ENCODE measurements at regions not wholly inside any gene's neighbourhood (a gene's known extent, or its start where the extent isn't known, plus 50 kb on each side); places are given as distances from the start of the nearest gene placed in this dataset.

DNA sequence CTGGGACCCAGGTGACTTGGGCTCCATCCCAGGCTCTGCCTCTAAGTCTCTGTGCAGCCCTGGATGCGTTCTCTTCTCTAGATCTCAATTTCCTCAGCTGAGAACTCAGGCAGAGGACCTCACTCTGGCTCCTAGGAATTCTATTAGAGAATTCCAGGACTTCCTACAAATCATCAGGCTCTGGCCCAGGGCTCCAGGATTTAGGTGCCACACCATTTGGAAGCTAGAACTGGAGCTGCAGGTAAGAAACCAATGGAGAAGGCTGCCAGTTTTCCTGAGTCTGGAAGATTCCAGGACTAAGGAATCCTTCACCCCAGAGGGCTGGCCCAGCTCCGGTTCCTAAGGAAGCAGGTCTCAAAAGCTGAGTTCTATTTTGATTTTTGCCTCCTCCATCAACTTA, 189.8 kb upstream of the CDH5 start:
- Histone ChIP-seq H3K27ac (ENCODE audit: low read depth, low read length) (no peak overlapping the region), H3K79me2 (ENCODE audit: insufficient read depth, low read length) (no peaks in the 10 kb centered on the region), H3K27me3 (ENCODE audit: insufficient read depth, low read length) (no peaks in the 10 kb centered on the region), H3K9me3 (ENCODE audit: insufficient read depth, low read depth, low read length) (no peaks in the 10 kb centered on the region), H3K9ac (ENCODE audit: low read length) (no peak overlapping the region), H4K20me1 (ENCODE audit: insufficient read depth, low read length) (no peaks in the 10 kb centered on the region), H3K4me1 (ENCODE audit: insufficient read depth, low read length) (no peaks in the 10 kb centered on the region), H3K4me2 (ENCODE audit: low read length) (no peak overlapping the region), H3K36me3 (ENCODE audit: insufficient read depth, low read length) (no peaks in the 10 kb centered on the region), H3K4me3 (ENCODE audit: insufficient read depth, low read depth, low read length) (no peak overlapping the region), H2AFZ (ENCODE audit: low read depth, low read length) (no peak overlapping the region)
- FAIRE-seq: no peak
- no peak for TF ChIP-seq CTCF (IDR thresholded peaks at IDR 0.05; ENCODE audit: insufficient read depth, low read depth, low read length)
- no peak for TF ChIP-seq EZH2 (IDR thresholded peaks at IDR 0.05; ENCODE audit: insufficient read depth, low read length)
- H3K27me3 Mint-ChIP-seq (ENCODE audit: low read depth, unreplicated experiment): peaks cover 23% of the 10 kb centered on the region
- no peaks in the 10 kb centered on the region for H3K36me3 Mint-ChIP-seq (ENCODE audit: low read depth, unreplicated experiment)
- H3K27ac Mint-ChIP-seq (ENCODE audit: unreplicated experiment): no peak overlapping the region
- H3K4me1 Mint-ChIP-seq (ENCODE audit: low read depth, unreplicated experiment): no peaks in the 10 kb centered on the region
- H3K9me3 Mint-ChIP-seq (ENCODE audit: unreplicated experiment): peaks cover 4% of the 10 kb centered on the region
- no peak overlapping the region for H3K4me3 Mint-ChIP-seq (ENCODE audit: unreplicated experiment)
- no peak for DNase-seq (ENCODE audit: low read depth)

- Histone ChIP-seq H3K4me3 (ENCODE audit: insufficient read depth, low read depth, low read length) (no peak overlapping the region), H3K4me1 (ENCODE audit: insufficient read depth, low read length) (no peaks in the 10 kb centered on the region), H2AFZ (ENCODE audit: low read depth, low read length) (no peak overlapping the region), H3K79me2 (ENCODE audit: insufficient read depth, low read length) (no peaks in the 10 kb centered on the region), H3K27ac (ENCODE audit: low read depth, low read length) (no peak overlapping the region), H3K27me3 (ENCODE audit: insufficient read depth, low read length) (no peaks in the 10 kb centered on the region), H3K36me3 (ENCODE audit: insufficient read depth, low read length) (no peaks in the 10 kb centered on the region), H3K9me3 (ENCODE audit: insufficient read depth, low read depth, low read length) (no peaks in the 10 kb centered on the region), H3K4me2 (ENCODE audit: low read length) (no peak overlapping the region), H4K20me1 (ENCODE audit: insufficient read depth, low read length) (no peaks in the 10 kb centered on the region), H3K9ac (ENCODE audit: low read length) (no peak overlapping the region)
- no peak overlapping the region for H3K27ac Mint-ChIP-seq (ENCODE audit: unreplicated experiment)
- FAIRE-seq (no peak), DNase-seq (ENCODE audit: low read depth) (no peak)
- H3K9me3 Mint-ChIP-seq (ENCODE audit: unreplicated experiment): peaks cover 4% of the 10 kb centered on the region
- H3K4me1 Mint-ChIP-seq (ENCODE audit: low read depth, unreplicated experiment): no peaks in the 10 kb centered on the region
- H3K36me3 Mint-ChIP-seq (ENCODE audit: low read depth, unreplicated experiment): no peaks in the 10 kb centered on the region
- H3K27me3 Mint-ChIP-seq (ENCODE audit: low read depth, unreplicated experiment): peaks cover 23% of the 10 kb centered on the region
- no peak for TF ChIP-seq EZH2 (IDR thresholded peaks at IDR 0.05; ENCODE audit: insufficient read depth, low read length)
- no peak for TF ChIP-seq CTCF (IDR thresholded peaks at IDR 0.05; ENCODE audit: insufficient read depth, low read depth, low read length)
- H3K4me3 Mint-ChIP-seq (ENCODE audit: unreplicated experiment): no peak overlapping the region
Observed at GRCh38 chr16:66176111-66176510, 190.4 kb upstream of the CDH5 start.

DNA sequence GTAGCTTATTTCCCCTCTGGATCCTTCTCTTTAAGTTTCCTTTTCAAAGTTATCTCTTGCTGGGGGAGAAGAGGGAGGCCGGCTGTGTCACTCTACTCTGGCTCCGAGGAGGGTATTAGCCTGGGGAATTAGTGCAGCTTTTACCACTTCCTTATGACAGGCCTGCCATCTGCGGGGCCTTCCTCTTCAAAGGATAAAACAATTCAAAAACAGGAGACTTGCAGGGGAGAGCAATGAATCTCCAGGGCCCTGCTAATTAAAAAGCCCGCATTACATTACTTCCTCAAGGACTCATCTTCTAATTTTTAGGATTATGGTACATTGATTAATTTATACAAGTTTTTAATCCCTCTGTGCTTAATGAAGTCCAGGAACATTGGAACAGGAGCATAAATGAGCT, 190.9 kb upstream of the CDH5 start:
- Histone ChIP-seq H3K4me2 (ENCODE audit: low read length) (no peak overlapping the region), H3K4me1 (ENCODE audit: insufficient read depth, low read length) (no peaks in the 10 kb centered on the region), H3K36me3 (ENCODE audit: insufficient read depth, low read length) (no peaks in the 10 kb centered on the region), H4K20me1 (ENCODE audit: insufficient read depth, low read length) (no peaks in the 10 kb centered on the region), H3K27me3 (ENCODE audit: insufficient read depth, low read length) (no peaks in the 10 kb centered on the region), H3K9me3 (ENCODE audit: insufficient read depth, low read depth, low read length) (no peaks in the 10 kb centered on the region), H3K79me2 (ENCODE audit: insufficient read depth, low read length) (no peaks in the 10 kb centered on the region), H3K27ac (ENCODE audit: low read depth, low read length) (no peak overlapping the region), H3K4me3 (ENCODE audit: insufficient read depth, low read depth, low read length) (no peak overlapping the region), H3K9ac (ENCODE audit: low read length) (no peak overlapping the region), H2AFZ (ENCODE audit: low read depth, low read length) (no peak overlapping the region)
- no peak overlapping the region for H3K4me3 Mint-ChIP-seq (ENCODE audit: unreplicated experiment)
- H3K27me3 Mint-ChIP-seq (ENCODE audit: low read depth, unreplicated experiment): peaks cover 23% of the 10 kb centered on the region
- DNase-seq (ENCODE audit: low read depth) (no peak), FAIRE-seq (no peak)
- TF ChIP-seq EZH2 (IDR thresholded peaks at IDR 0.05; ENCODE audit: insufficient read depth, low read length) (no peak), CTCF (IDR thresholded peaks at IDR 0.05; ENCODE audit: insufficient read depth, low read depth, low read length) (no peak)
- H3K36me3 Mint-ChIP-seq (ENCODE audit: low read depth, unreplicated experiment): no peaks in the 10 kb centered on the region
- H3K9me3 Mint-ChIP-seq (ENCODE audit: unreplicated experiment): peaks cover 4% of the 10 kb centered on the region
- no peaks in the 10 kb centered on the region for H3K4me1 Mint-ChIP-seq (ENCODE audit: low read depth, unreplicated experiment)
- no peak overlapping the region for H3K27ac Mint-ChIP-seq (ENCODE audit: unreplicated experiment)
